NCI-H526 (cell line): ENCODE measurements at regions not wholly inside any gene's neighbourhood (a gene's known extent, or its start where the extent isn't known, plus 50 kb on each side); places are given as distances from the start of the nearest gene placed in this dataset.

Experiments
- DNase-seq, 2 experiments: peaks; one replicate each; lab custom pipeline; 2025; lab: John Stamatoyannopoulos, UW

- no peak for DNase-seq
These were observed 125.2 kb upstream of the STEAP4 start for GRCh38 chr7:88431882-88432281.

- no peak for DNase-seq
These were observed 122.7 kb upstream of the STEAP4 start for GRCh38 chr7:88429382-88429781.

DNA sequence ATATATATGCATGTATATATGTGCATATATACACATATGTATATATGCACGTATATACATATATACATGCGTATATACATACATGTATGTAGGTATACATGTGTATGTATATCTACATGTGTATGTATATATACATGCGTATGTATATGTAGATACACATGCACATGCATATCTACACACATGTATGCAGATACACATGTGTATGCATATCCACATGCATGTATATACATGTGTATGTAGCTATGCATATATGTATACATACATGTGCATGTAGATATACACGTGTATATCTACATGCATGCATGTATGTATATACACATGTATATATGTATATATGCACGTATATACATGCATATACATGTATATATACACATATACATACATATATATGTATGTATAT is 95.8 kb upstream of the STEAP4 start:
- DNase-seq, result no peak

GRCh38 chr7:88401009-88401623 is 94.4 kb upstream of the STEAP4 start:
- peak in 1 of 2 experiments; percentile 25 for DNase-seq

GRCh38 chr7:88399696-88400240 is 93.1 kb upstream of the STEAP4 start:
- DNase-seq, result no peak

DNA sequence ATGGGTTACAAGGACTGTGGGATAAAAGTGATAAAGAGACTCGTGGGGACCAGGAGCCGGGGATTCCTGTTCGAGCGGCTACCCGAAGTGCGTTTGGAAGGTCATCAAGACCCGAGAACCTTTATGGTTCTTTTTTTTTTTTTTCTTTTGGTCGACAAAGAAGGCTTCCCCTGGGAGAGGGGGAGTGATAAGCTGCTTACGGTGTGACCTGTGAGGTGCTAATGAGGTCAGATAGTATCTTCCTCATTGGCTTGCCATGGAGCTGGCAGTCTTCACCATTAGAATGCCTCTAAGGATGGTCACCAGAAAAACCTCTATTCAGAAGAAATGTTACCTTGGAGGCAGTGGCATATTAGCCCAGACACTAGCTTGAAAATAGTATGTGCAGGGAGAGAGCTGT is 92.3 kb upstream of the STEAP4 start:
- no peak for DNase-seq

DNA sequence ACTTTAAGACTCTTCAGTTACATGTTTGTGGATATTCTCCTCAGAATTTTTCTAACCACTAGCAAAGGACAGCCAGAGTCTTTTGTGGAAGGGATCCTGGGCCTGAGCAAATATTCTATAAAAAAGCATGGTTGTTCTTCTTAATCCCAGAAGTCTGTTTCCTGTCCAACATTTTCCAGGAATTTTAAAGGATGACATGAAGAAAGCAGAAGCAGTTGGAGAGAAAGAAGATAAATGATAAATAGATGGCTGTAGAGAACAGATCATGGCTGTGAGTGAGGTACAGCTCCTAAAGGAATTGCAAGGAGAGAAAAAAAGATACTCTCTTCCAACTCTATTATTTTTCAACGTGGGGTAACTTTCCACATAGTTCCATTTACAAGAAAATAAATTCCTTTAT is 91.8 kb upstream of the STEAP4 start:
- no peak for DNase-seq

GRCh38 chr7:88396948-88397322 is 90.2 kb upstream of the STEAP4 start:
- DNase-seq, result no peak

DNA sequence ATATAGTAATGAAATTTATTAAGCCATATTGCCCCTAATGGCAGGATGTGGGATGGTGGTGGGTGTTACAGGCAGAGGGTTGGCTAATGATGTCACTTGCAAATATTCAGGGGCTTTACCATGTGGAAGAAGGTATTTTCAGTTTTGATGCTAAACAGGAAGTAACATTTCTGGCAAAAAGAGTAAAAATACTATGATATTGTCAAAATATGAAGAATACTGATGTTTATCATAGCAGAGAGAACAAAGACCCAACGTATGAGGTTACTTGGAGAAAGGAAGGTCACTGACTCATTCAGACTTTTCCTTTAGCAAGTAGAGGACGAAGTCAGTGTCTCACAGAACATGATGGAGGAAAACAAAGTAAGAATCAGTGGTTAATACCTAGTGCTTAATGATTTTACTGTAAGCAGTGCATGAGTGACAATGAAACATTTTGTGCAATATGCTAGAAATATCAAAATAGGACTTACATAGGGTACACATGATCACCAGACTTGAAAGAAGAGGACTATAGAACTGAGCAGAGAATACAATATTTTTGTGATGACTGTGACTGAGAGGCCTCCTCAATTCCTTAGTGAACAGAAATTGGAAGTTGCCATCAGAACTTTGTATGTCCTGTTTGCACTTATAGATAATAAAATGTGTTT is 89.7 kb upstream of the STEAP4 start:
- DNase-seq, result no peak

DNA sequence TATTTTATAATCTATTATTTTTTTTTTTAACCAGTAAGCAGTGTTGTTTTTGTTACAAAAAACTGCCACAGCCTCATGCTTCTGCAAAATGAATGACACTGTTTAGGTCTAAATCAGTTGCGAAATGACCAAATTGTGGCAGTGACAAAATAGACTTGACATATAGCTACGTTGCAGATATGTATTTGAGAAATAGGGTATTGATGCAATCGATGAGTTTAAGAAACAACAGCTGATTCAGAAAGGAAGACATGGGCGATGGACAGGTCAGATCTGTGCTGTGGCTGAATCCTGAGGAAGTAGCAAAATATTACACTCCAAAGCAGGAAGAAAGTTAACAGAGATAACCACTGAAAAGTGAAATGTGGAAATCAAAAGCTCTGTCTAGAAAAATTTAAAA is 89.0 kb upstream of the STEAP4 start:
- DNase-seq, result no peak

- no peak for DNase-seq
These were observed 84.6 kb upstream of the STEAP4 start for GRCh38 chr7:88391247-88391646.

DNA sequence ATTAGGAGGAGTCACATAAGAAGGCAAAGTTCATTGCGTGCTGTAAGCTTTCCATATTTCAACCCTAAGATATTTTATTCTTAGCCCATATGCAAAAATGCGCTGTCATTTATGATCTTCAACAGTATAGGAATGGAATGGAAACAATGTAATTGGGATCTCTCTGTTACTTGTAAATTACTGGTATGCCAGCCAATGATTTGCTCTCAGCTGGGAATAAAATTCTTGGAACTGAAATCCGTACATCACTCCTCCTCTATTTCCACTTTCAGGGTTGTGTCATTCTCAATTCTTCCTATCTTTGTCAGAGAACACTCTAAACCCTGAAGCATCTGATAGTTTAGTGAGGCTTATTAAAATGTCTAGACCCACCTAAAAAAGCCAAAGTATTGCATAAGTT is 80.7 kb upstream of the STEAP4 start:
- no peak for DNase-seq

DNA sequence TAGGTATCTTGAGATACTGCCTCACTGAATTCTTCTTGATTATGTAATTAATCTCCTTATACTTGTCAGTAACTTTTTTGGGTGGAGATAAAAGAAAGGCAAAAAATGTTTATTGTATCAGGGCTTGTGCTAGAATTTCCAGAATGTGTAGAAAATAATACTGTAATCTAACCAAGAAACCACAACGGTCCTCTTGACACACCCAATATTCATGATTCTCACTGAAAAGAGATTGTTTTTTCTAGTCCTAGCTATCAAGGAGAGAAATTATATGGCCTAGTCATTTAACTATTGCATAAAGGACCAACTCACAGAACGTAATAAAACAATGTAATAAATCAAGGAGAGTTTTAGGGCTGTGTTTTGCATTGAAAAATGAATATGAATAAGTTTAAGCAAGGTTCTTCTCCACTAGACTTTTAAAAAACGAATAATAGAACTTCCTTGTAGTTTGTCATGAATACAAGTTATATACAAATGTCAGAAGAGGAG is 80.0 kb upstream of the STEAP4 start:
- DNase-seq, result no peak

- DNase-seq, result no peak
These were observed 70.7 kb upstream of the STEAP4 start for GRCh38 chr7:88377434-88377833.

GRCh38 chr7:88368686-88369085 is 62.0 kb upstream of the STEAP4 start:
- DNase-seq, result no peak

GRCh38 chr7:88366845-88367244 is 60.2 kb upstream of the STEAP4 start:
- DNase-seq, result no peak

DNA sequence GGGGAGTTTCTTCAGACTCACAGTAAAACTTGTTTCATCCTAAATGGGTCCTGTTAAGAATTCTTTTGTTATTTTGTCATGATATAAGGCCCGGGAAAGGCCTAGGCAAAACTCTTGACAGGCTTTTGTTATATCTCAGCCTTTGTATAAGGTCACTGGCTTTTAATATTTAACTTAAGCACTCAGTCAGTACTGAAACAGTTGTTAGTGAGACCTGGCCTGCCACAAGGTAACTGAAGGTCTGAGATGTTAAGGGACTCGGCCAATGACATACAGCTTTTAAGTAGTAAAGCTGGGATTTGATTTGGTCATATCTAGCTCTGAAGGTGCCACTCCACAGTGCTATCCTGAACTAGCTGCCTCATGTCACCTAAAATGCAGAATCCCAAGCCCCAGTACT is 57.2 kb upstream of the STEAP4 start:
- DNase-seq, result no peak

GRCh38 chr7:88363249-88363648 is 56.6 kb upstream of the STEAP4 start:
- DNase-seq, result no peak

DNA sequence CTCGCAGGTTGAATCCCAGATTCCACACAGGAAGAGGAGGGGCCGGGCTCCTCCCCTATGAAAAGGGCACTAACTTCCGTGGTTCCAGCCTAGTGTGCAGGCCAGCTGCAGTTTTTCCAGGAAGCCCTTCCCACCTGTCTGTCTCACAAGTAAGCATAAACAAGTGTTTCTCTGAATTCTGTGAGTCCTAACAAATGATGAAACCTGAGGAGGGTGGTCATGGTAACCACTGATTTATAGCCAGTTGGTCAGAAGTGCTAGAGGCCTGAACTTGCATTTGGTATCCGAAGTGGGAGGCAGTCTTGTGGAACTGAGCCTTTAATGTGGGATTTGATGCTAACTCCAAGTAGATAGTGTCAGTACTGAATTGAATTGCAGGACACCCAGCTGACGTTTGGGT is 54.7 kb upstream of the STEAP4 start:
- DNase-seq, result no peak

GRCh38 chr7:88358881-88359280 is 52.2 kb upstream of the STEAP4 start:
- DNase-seq, result no peak

DNA sequence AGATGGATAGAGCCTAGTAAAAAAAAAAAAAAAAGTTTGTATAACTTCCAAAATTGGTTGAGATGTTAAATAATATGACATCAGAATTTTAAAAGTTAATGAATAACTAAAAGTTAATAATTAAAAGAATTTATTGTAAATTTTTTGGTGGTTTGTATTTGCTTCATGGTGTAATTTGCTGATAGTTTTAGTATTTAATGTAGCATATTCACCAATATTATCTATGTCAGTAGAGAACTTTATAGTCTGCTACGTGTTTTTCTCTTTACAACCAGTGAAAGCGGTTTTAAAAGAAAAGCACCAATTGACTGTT is 51.8 kb upstream of the STEAP4 start:
- no peak for DNase-seq

DNA sequence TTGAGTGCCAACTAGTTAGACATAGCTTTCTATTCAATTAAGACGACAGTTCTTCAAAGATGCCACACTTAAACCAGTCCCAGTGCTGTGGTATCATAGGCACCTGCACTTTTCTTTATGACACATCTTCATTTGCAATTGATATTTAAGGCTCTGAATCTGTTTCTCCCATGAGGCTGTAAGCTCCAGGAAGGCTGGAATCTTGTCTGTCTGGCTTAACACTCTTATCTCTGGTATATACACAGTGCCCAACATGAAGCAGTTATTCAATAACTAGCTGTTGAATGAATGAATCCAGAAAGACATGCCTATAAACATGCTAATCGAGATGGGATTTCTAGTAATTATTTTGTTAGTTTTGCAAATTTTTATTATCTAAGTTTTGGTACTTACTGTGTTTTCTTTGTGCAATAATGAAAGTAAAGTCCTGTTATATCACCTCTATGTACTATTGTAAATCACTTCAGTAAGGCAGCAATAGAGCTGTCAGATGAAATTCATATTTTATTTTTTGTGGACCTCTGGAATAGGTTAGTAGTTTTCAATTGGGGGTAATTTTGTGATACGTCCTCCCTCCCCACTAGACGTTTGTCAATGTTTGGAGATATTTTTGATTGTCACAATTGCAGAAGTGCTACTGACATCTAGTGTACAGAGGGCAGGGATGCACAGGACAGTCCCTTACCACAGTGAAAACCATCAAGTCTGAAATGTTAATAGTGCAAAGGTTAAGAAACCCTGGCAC is 51.3 kb upstream of the STEAP4 start:
- no peak for DNase-seq

GRCh38 chr7:88357294-88357693 is 50.6 kb upstream of the STEAP4 start:
- DNase-seq, result no peak
